HUES6 (cell line): ENCODE measurements at regions not wholly inside any gene's neighbourhood (a gene's known extent, or its start where the extent isn't known, plus 50 kb on each side); places are given as distances from the start of the nearest gene placed in this dataset.

Experiments
- H3K27ac ChIP-seq: 2 replicates; pipeline ENCODE4 v1.7.0; 2013; ENCODE audit warnings: low read depth, mild to moderate bottlenecking, low read length, inconsistent platforms
- H3K27me3 ChIP-seq: 2 replicates; pipeline ENCODE4 v1.6.1; 2013; ENCODE audit warnings: low read length; ENCODE audit not compliant: control insufficient read depth, insufficient read depth
- H3K36me3 ChIP-seq: 2 replicates; pipeline ENCODE4 v1.6.1; 2013; ENCODE audit warnings: low read length; ENCODE audit not compliant: control insufficient read depth, insufficient read depth
- H3K4me1 ChIP-seq: 2 replicates; pipeline ENCODE4 v1.6.1; 2013; ENCODE audit warnings: low read length; ENCODE audit not compliant: control insufficient read depth, insufficient read depth
- H3K4me3 ChIP-seq: 2 replicates; pipeline ENCODE4 v1.5.1; 2013; ENCODE audit warnings: low read depth, low read length
- H3K9ac ChIP-seq: one replicate; pipeline ENCODE4 v1.6.1; 2013; ENCODE audit warnings: mild to moderate bottlenecking, low read length
- H3K9me3 ChIP-seq: 2 replicates; pipeline ENCODE4 v1.6.1; 2013; ENCODE audit warnings: low read depth, low read length; ENCODE audit not compliant: control insufficient read depth, insufficient read depth

- H3K9ac ChIP-seq, result no peak overlapping the region
These were observed 58.4 kb downstream of the SLC25A47 start for GRCh38 chr14:100381395-100382105.

GRCh38 chr14:100382106-100382455 is 58.9 kb downstream of the SLC25A47 start:
- Histone ChIP-seq H3K9me3 (no peaks in the 10 kb centered on the region), H3K4me1 (peaks cover 25% of the 10 kb centered on the region), H3K36me3 (no peaks in the 10 kb centered on the region), H3K27me3 (no peaks in the 10 kb centered on the region), H3K4me3 (no peak overlapping the region), H3K9ac (no peak overlapping the region), H3K27ac (no peak overlapping the region)

More at GRCh38 chr14:100381395-100382105, 58.4 kb downstream of the SLC25A47 start:
- Histone ChIP-seq H3K27me3 (no peaks in the 10 kb centered on the region), H3K4me1 (peaks cover 27% of the 10 kb centered on the region), H3K27ac (no peak overlapping the region), H3K9me3 (no peaks in the 10 kb centered on the region), H3K4me3 (no peak overlapping the region), H3K36me3 (no peaks in the 10 kb centered on the region)

- H3K9ac ChIP-seq, result no peak overlapping the region
- peaks cover 21% of the 10 kb centered on the region; the same call in 1 of the 2 replicates for H3K4me1 ChIP-seq
- H3K27me3 ChIP-seq, result no peaks in the 10 kb centered on the region
- H3K4me3 ChIP-seq, result no peak overlapping the region
- no peaks in the 10 kb centered on the region for H3K36me3 ChIP-seq
- H3K9me3 ChIP-seq, result no peaks in the 10 kb centered on the region
- no peak overlapping the region for H3K27ac ChIP-seq
These were observed 60.6 kb downstream of the SLC25A47 start for GRCh38 chr14:100383727-100384158.

- Histone ChIP-seq H3K27me3 (no peaks in the 10 kb centered on the region), H3K4me3 (no peak overlapping the region), H3K9ac (no peak overlapping the region), H3K9me3 (no peaks in the 10 kb centered on the region), H3K36me3 (no peaks in the 10 kb centered on the region), H3K27ac (no peak overlapping the region), H3K4me1 (peaks cover 21% of the 10 kb centered on the region; the same call in 1 of the 2 replicates)
These were observed 61.1 kb downstream of the SLC25A47 start for GRCh38 chr14:100384277-100384676.

GRCh38 chr14:100384819-100385813 is 62.0 kb downstream of the SLC25A47 start:
- no peaks in the 10 kb centered on the region for H3K27me3 ChIP-seq
- peaks cover 21% of the 10 kb centered on the region; the same call in 1 of the 2 replicates for H3K4me1 ChIP-seq
- H3K4me3 ChIP-seq, result no peak overlapping the region
- no peak overlapping the region for H3K9ac ChIP-seq
- H3K9me3 ChIP-seq, result no peaks in the 10 kb centered on the region
- no peaks in the 10 kb centered on the region for H3K36me3 ChIP-seq
- no peak overlapping the region for H3K27ac ChIP-seq

GRCh38 chr14:100386121-100386520 is 63.0 kb downstream of the SLC25A47 start:
- Histone ChIP-seq H3K9ac (no peak overlapping the region), H3K4me1 (peaks cover 27% of the 10 kb centered on the region), H3K27ac (no peak overlapping the region), H3K9me3 (no peaks in the 10 kb centered on the region), H3K36me3 (no peaks in the 10 kb centered on the region), H3K4me3 (no peak overlapping the region), H3K27me3 (no peaks in the 10 kb centered on the region)

GRCh38 chr14:100386846-100387245 is 63.7 kb downstream of the SLC25A47 start:
- H3K4me1 ChIP-seq, result peaks cover 23% of the 10 kb centered on the region
- H3K27me3 ChIP-seq, result no peaks in the 10 kb centered on the region
- H3K9me3 ChIP-seq, result no peaks in the 10 kb centered on the region
- no peak overlapping the region for H3K9ac ChIP-seq
- H3K27ac ChIP-seq, result no peak overlapping the region
- no peak overlapping the region for H3K4me3 ChIP-seq
- no peaks in the 10 kb centered on the region for H3K36me3 ChIP-seq

GRCh38 chr14:100387450-100387849 is 64.3 kb downstream of the SLC25A47 start:
- H3K36me3 ChIP-seq, result no peaks in the 10 kb centered on the region
- no peaks in the 10 kb centered on the region for H3K27me3 ChIP-seq
- no peak overlapping the region for H3K9ac ChIP-seq
- H3K9me3 ChIP-seq, result no peaks in the 10 kb centered on the region
- H3K4me1 ChIP-seq, result peaks cover 27% of the 10 kb centered on the region
- no peak overlapping the region for H3K27ac ChIP-seq
- H3K4me3 ChIP-seq, result no peak overlapping the region

GRCh38 chr14:100388103-100389054 is 65.2 kb downstream of the SLC25A47 start:
- no peak overlapping the region for H3K4me3 ChIP-seq
- H3K36me3 ChIP-seq, result no peaks in the 10 kb centered on the region
- peaks cover 28% of the 10 kb centered on the region for H3K4me1 ChIP-seq
- H3K9me3 ChIP-seq, result no peaks in the 10 kb centered on the region
- H3K27me3 ChIP-seq, result no peaks in the 10 kb centered on the region
- H3K27ac ChIP-seq, result no peak overlapping the region
- no peak overlapping the region for H3K9ac ChIP-seq

GRCh38 chr14:100389497-100390104 is 66.5 kb downstream of the SLC25A47 start:
- H3K36me3 ChIP-seq, result no peaks in the 10 kb centered on the region
- H3K9ac ChIP-seq, result no peak overlapping the region
- H3K27ac ChIP-seq, result no peak overlapping the region
- H3K27me3 ChIP-seq, result no peaks in the 10 kb centered on the region
- no peaks in the 10 kb centered on the region for H3K9me3 ChIP-seq
- H3K4me1 ChIP-seq, result peaks cover 34% of the 10 kb centered on the region
- no peak overlapping the region for H3K4me3 ChIP-seq
